Chondrocyte (in vitro differentiated cells): ENCODE measurements at regions not wholly inside any gene's neighbourhood (a gene's known extent, or its start where the extent isn't known, plus 50 kb on each side); places are given as distances from the start of the nearest gene placed in this dataset.
"Not testable (repeated sequence)": the region's sequence is repeated elsewhere in the genome, so short reads cannot be mapped to it uniquely, and the experiment has no call there.

Experiments used
- DNase-seq: peaks from one replicate; pipeline ENCODE4 v3.0.0; 2021; ENCODE audit warnings: mixed read lengths, low spot score
- H3K27ac Mint-ChIP-seq: one replicate; pipeline ENCODE4 v1.8.0; 2021; ENCODE audit warnings: mild to moderate bottlenecking, moderate library complexity, mixed read lengths; ENCODE audit not compliant: unreplicated experiment
- H3K27me3 Mint-ChIP-seq: 2 replicates; pipeline ENCODE4 v1.8.0; 2021; ENCODE audit warnings: low read depth, mixed read lengths
- H3K36me3 Mint-ChIP-seq: 2 replicates; pipeline ENCODE4 v1.8.0; 2021; ENCODE audit warnings: low read depth, mixed read lengths
- H3K4me1 Mint-ChIP-seq: 2 replicates; pipeline ENCODE4 v1.8.0; 2021; ENCODE audit warnings: low read depth, mild to moderate bottlenecking, mixed read lengths
- H3K4me3 Mint-ChIP-seq: one replicate; pipeline ENCODE4 v1.8.0; 2021; ENCODE audit warnings: mild to moderate bottlenecking, moderate library complexity, mixed read lengths; ENCODE audit not compliant: unreplicated experiment
- H3K9me3 Mint-ChIP-seq: 2 replicates; pipeline ENCODE4 v1.8.0; 2021; ENCODE audit warnings: low read depth, mixed read lengths
- TF ChIP-seq, protein P1 (sequence below): fragments of 200-600 bp; sonication (generic); IDR thresholded peaks from 2 replicates; pipeline ENCODE4 v1.5.0; 2021; ENCODE audit warnings: antibody characterized with exemption, mild to moderate bottlenecking, moderate library complexity

GRCh38 chr1:5729636-5730145, 262.5 kb downstream of the NPHP4 start:
- no peak overlapping the region for H3K4me3 Mint-ChIP-seq
- H3K27me3 Mint-ChIP-seq, result peaks cover 7% of the 10 kb centered on the region
- no peaks in the 10 kb centered on the region for H3K9me3 Mint-ChIP-seq
- no peaks in the 10 kb centered on the region for H3K4me1 Mint-ChIP-seq
- peak; percentile 54 for DNase-seq
- no peaks in the 10 kb centered on the region for H3K36me3 Mint-ChIP-seq
- TF ChIP-seq, protein P1, sequence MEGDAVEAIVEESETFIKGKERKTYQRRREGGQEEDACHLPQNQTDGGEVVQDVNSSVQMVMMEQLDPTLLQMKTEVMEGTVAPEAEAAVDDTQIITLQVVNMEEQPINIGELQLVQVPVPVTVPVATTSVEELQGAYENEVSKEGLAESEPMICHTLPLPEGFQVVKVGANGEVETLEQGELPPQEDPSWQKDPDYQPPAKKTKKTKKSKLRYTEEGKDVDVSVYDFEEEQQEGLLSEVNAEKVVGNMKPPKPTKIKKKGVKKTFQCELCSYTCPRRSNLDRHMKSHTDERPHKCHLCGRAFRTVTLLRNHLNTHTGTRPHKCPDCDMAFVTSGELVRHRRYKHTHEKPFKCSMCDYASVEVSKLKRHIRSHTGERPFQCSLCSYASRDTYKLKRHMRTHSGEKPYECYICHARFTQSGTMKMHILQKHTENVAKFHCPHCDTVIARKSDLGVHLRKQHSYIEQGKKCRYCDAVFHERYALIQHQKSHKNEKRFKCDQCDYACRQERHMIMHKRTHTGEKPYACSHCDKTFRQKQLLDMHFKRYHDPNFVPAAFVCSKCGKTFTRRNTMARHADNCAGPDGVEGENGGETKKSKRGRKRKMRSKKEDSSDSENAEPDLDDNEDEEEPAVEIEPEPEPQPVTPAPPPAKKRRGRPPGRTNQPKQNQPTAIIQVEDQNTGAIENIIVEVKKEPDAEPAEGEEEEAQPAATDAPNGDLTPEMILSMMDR, result no peak
- H3K27ac Mint-ChIP-seq, result no peak overlapping the region

DNA sequence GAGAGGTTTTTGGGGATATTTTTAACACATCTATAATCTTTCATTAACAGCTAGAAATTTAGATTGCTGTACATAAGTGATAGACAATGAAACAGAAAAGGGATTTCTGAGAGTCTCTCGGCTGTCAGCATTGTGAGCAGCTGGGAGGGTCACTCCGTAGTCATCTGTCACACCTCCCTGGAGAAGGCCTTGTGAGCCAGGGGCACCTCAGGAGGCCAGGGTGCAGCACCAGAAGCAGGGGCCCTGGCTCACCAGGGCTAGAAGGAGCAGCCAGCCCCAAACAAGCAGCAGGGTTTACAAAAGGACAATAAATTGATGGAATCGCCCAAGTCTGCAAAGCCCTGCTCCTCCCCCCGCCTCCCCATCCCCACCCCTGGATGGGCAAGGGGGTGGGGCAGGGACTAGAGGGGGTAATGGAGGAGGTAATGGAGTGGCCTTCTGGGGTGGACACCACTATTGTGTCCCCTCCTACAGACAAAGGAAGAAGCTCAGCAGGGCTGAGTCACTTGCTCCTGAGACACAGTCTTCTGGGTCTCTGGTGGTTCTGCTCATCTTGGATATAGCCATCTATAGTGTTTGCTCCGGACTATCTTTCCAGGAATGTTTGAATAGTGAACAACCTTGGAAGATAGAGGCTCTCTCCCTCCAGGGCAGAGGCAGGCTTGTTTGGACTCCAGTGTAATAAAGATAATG, 263.4 kb downstream of the NPHP4 start:
- TF ChIP-seq, protein P1, result no peak
- Mint-ChIP-seq H3K27ac (no peak overlapping the region), H3K27me3 (peaks cover 7% of the 10 kb centered on the region), H3K4me3 (no peak overlapping the region), H3K36me3 (no peaks in the 10 kb centered on the region), H3K9me3 (no peaks in the 10 kb centered on the region), H3K4me1 (no peaks in the 10 kb centered on the region)
- peak; percentile 14 for DNase-seq

DNA sequence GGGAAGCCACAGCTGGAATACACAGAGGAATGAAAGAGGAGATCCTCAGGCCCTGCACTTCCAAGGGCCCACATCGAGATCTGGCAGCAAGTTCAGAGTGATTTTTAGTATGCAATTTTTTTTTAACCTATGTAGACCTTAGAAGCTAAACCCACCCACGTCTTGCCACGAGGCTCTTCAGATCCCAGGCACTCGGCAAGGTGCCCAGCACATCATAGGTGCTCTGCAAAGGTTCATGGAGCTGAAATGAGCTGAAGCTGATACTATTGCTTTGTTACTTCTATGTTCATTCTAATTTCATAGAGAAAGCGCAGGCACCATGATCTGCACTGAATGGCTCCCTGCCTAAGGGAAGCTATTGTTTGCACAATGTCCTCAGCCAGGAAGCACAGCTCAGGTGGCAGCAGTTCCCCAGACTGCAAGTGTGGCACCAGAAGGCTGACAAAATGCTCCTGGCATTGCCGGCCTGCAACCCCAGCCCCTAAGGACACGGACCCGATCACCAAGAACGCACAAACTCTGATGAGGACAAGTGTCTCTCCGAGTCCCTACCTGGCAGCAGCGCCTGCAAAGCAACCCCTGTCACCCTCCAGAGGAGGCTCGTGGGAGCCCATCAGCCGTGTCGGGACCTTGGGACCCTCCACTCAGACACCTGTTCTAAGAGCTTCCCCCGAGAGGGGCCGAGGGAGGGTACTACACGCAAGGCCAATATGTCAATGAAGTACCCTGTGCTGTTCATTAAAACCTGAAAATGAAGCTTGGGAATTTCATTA, 264.2 kb downstream of the NPHP4 start:
- H3K9me3 Mint-ChIP-seq, result no peaks in the 10 kb centered on the region
- no peaks in the 10 kb centered on the region for H3K36me3 Mint-ChIP-seq
- no peak overlapping the region for H3K27ac Mint-ChIP-seq
- H3K4me1 Mint-ChIP-seq, result no peaks in the 10 kb centered on the region
- TF ChIP-seq, protein P1, result no peak
- H3K4me3 Mint-ChIP-seq, result no peak overlapping the region
- H3K27me3 Mint-ChIP-seq, result peaks cover 7% of the 10 kb centered on the region
- DNase-seq, result peak; percentile 63

GRCh38 chr1:5727191-5727590, 265.0 kb downstream of the NPHP4 start:
- TF ChIP-seq, protein P1, result no peak
- Mint-ChIP-seq H3K27me3 (peaks cover 7% of the 10 kb centered on the region), H3K4me1 (no peaks in the 10 kb centered on the region), H3K27ac (no peak overlapping the region), H3K36me3 (no peaks in the 10 kb centered on the region), H3K9me3 (no peaks in the 10 kb centered on the region), H3K4me3 (no peak overlapping the region)
- DNase-seq, result no peak

- H3K27me3 Mint-ChIP-seq, H3K4me3 Mint-ChIP-seq, H3K9me3 Mint-ChIP-seq, DNase-seq, H3K27ac Mint-ChIP-seq, H3K4me1 Mint-ChIP-seq, H3K36me3 Mint-ChIP-seq: not testable (repeated sequence)
Measured at GRCh38 chr1:5726586-5727184, 265.5 kb downstream of the NPHP4 start.
